HepG2 (cell line): ENCODE measurements at regions not wholly inside any gene's neighbourhood (a gene's known extent, or its start where the extent isn't known, plus 50 kb on each side); places are given as distances from the start of the nearest gene placed in this dataset.

Experiments
- AGO1 ChIP-seq: fragments of 200-400 bp; formaldehyde crosslinking; IDR thresholded peaks from 2 replicates; pipeline ENCODE4 v1.6.1; 2017; ENCODE audit warnings: mild to moderate bottlenecking, low read depth, low read length, moderate library complexity; ENCODE audit not compliant: poor library complexity, severe bottlenecking
- DNMT3B ChIP-seq: conservative IDR thresholded peaks from 2 replicates; pipeline ENCODE4 v1.6.1; 2016; ENCODE audit warnings: missing biosample characterization, control low read depth
- FOXO4 ChIP-seq: sonication (generic); formaldehyde crosslinking; conservative IDR thresholded peaks from 2 replicates; pipeline ENCODE4 v1.8.1; 2023; ENCODE audit warnings: missing genetic modification reagents
- HDAC1 ChIP-seq: sonication (generic); formaldehyde crosslinking; IDR thresholded peaks from 2 replicates; pipeline ENCODE4 v1.5.1; 2020; ENCODE audit warnings: mild to moderate bottlenecking, missing genetic modification reagents
- IRF9 ChIP-seq: sonication (generic); formaldehyde crosslinking; IDR thresholded peaks from 2 replicates; pipeline ENCODE4 v1.8.0; 2022; ENCODE audit warnings: missing genetic modification reagents, mild to moderate bottlenecking, borderline replicate concordance
- KDM1A ChIP-seq: IDR thresholded peaks from 2 replicates; pipeline ENCODE4 v1.6.1; 2016; ENCODE audit warnings: missing compliant biosample characterization
- PHF20 ChIP-seq: sonication (generic); formaldehyde crosslinking; IDR thresholded peaks from 2 replicates; pipeline ENCODE4 v1.5.0; 2020; ENCODE audit warnings: mild to moderate bottlenecking, missing genetic modification reagents
- SATB2 ChIP-seq: sonication (generic); formaldehyde crosslinking; IDR thresholded peaks from 2 replicates; pipeline ENCODE4 v1.5.0; 2020; ENCODE audit warnings: missing genetic modification reagents
- SIX1 ChIP-seq: sonication (generic); formaldehyde crosslinking; IDR thresholded peaks from 2 replicates; pipeline ENCODE4 v1.4.0; 2020; ENCODE audit warnings: missing genetic modification reagents, borderline replicate concordance
- SP5 ChIP-seq: IDR thresholded peaks from 2 replicates; pipeline ENCODE4 v1.6.1; 2016; ENCODE audit warnings: low read depth, borderline replicate concordance
- TBX3 ChIP-seq: fragments of 450-650 bp; IDR thresholded peaks from 2 replicates; pipeline ENCODE4 v1.6.1; 2017; ENCODE audit warnings: antibody characterized with exemption, mild to moderate bottlenecking, inconsistent platforms, borderline replicate concordance
- THAP7 ChIP-seq: sonication (generic); formaldehyde crosslinking; IDR thresholded peaks from 2 replicates; pipeline ENCODE4 v1.8.1; 2023; ENCODE audit warnings: mild to moderate bottlenecking, missing genetic modification reagents
- ZBTB38 ChIP-seq: sonication (generic); formaldehyde crosslinking; IDR thresholded peaks from 2 replicates; pipeline ENCODE4 v1.5.1; 2020; ENCODE audit warnings: mild to moderate bottlenecking, missing genetic modification reagents
- ZFP41 ChIP-seq: sonication (generic); formaldehyde crosslinking; IDR thresholded peaks from 2 replicates; pipeline ENCODE4 v1.4.0; 2020; ENCODE audit warnings: mild to moderate bottlenecking, missing genetic modification reagents, borderline replicate concordance
- ZNF318 ChIP-seq: sonication (generic); formaldehyde crosslinking; IDR thresholded peaks from 2 replicates; pipeline ENCODE4 v1.4.0; 2020; ENCODE audit warnings: mild to moderate bottlenecking, missing genetic modification reagents
- ZNF343 ChIP-seq: sonication (generic); formaldehyde crosslinking; IDR thresholded peaks from 2 replicates; pipeline ENCODE4 v1.4.0; 2020; ENCODE audit warnings: mild to moderate bottlenecking, missing genetic modification reagents
- ZNF629 ChIP-seq: sonication (generic); formaldehyde crosslinking; conservative IDR thresholded peaks from 2 replicates; pipeline ENCODE4 v1.5.0; 2020; ENCODE audit warnings: missing genetic modification reagents
- ZSCAN22 ChIP-seq: sonication (generic); formaldehyde crosslinking; IDR thresholded peaks from 2 replicates; pipeline ENCODE4 v1.4.0; 2020; ENCODE audit warnings: mild to moderate bottlenecking, missing genetic modification reagents

- TF ChIP-seq ZNF629 (CRISPR knock-in tag) (peak; percentile 98), ZNF343 (CRISPR knock-in tag) (no peak), DNMT3B (CRISPR knock-in tag) (no peak), TBX3 (no peak), THAP7 (CRISPR knock-in tag) (no peak), SIX1 (CRISPR knock-in tag) (no peak), FOXO4 (CRISPR knock-in tag) (no peak), ZNF318 (CRISPR knock-in tag) (no peak), ZFP41 (CRISPR knock-in tag) (no peak), IRF9 (CRISPR knock-in tag) (no peak), HDAC1 (CRISPR knock-in tag) (0 out of 2 replicates have a peak, but pooled peaks have one; percentile 23), SATB2 (CRISPR knock-in tag) (no peak), KDM1A (CRISPR knock-in tag) (peak; percentile 75), AGO1 (no peak), ZBTB38 (CRISPR knock-in tag) (0 out of 2 replicates have a peak, but pooled peaks have one; percentile 1), SP5 (CRISPR knock-in tag) (no peak), PHF20 (CRISPR knock-in tag) (no peak), ZSCAN22 (CRISPR knock-in tag) (no peak)
These were observed 119.4 kb downstream of the CEBPB start (continued) for GRCh38 chr20:50309764-50310672.
